Adrenal gland (tissue), 9 donors: ENCODE measurements at regions not wholly inside any gene's neighbourhood (a gene's known extent, or its start where the extent isn't known, plus 50 kb on each side); places are given as distances from the start of the nearest gene placed in this dataset.

Source experiments
- DNase-seq, 7 donors: peaks; one replicate each; pipeline ENCODE4 v3.0.0-alpha.2; 2019 to 2020
- H3K27ac ChIP-seq, 5 donors: fragments of 200-600 bp; sonication (generic) in 4 of 5; 1 replicate in 3 of 5; 2 replicates in 2 of 5; pipeline versions ENCODE4 v1.5.1 to v1.8.0; 2016 to 2020; ENCODE audit warnings: mild to moderate bottlenecking in 1 of 5
- H3K27me3 ChIP-seq: fragments of 200-600 bp; 2 replicates; pipeline ENCODE4 v1.8.0; 2021
- H3K36me3 ChIP-seq, 2 donors: fragments of 200-600 bp; replicated peaks in 1 of 2; 1 replicate in 1 of 2; 2 replicates in 1 of 2; pipeline versions ENCODE4 v1.5.1 to v1.8.0; 2018 to 2022
- H3K4me1 ChIP-seq, 2 donors: fragments of 200-600 bp; replicated peaks in 1 of 2; 1 replicate in 1 of 2; 2 replicates in 1 of 2; pipeline versions ENCODE4 v1.5.1 to v1.8.0; 2018 to 2021
- H3K4me3 ChIP-seq, 4 donors: fragments of 200-600 bp; sonication (generic) in 3 of 4; one replicate each; pipeline ENCODE4 v1.5.1; 2016 to 2018
- H3K9me3 ChIP-seq, 3 donors: fragments of 200-600 bp; sonication (generic) in 1 of 3; replicated peaks in 1 of 3; 1 replicate in 2 of 3; 2 replicates in 1 of 3; pipeline versions ENCODE4 v1.5.1 to v1.8.0; 2016 to 2021
- CTCF ChIP-seq, 6 experiments: fragments of 450-650 bp in 4 of 6; fragments of 200-600 bp in 2 of 6; sonication (generic) in 1 of 6; IDR thresholded peaks; 1 replicate in 5 of 6; 2 replicates in 1 of 6; pipeline versions ENCODE4 v1.5.1 to v1.8.0; 2016 to 2021; ENCODE audit warnings: antibody characterized with exemption in 6 of 6, mild to moderate bottlenecking in 2 of 6, moderate library complexity in 1 of 6
- POLR2A ChIP-seq, 2 donors: fragments of 450-650 bp; IDR thresholded peaks; one replicate each; pipeline ENCODE4 v1.6.1; 2017; ENCODE audit warnings: antibody characterized with exemption in 2 of 2, mild to moderate bottlenecking in 2 of 2, moderate library complexity in 1 of 2
- WGBS, 4 donors: extraction: QIAGEN DNeasy Blood & Tissue Kit in 2 of 4; methylation state at CpG; one replicate each; pipeline versions ENCODE4 v1.1.5 to v1.1.7; 2013 to 2017; 5-methylcytosine and 5-hydroxymethylcytosine counted together
- intact Hi-C, 2 donors: fragments of 100-400 bp; cut with DNase I; formaldehyde crosslinking; loops; one replicate each; pipeline versions ENCODE4 v1.14.1 to v1.15.0; 2022 to 2023
- donor health status: healthy with polysubstance abuse.
- donor health status: Bipolar disorder and iron deficiency.
- donor health status: DM: yes; HTN: yes; CAD: no.
- donor health status: DM: no; HTN: no; CAD: no.
- donor health status: DM: no; HTN: no; CAD: no.

GRCh38 chr7:24075426-24075810 is 208.6 kb upstream of the NPY start:
- WGBS, 4 donors: 7 to 53% (median 25%) methylated on average over 1 of the region's 1 CpG
- no peak for DNase-seq
- Histone ChIP-seq H3K4me3 (no peak overlapping the region), H3K4me1 (no peaks in the 10 kb centered on the region), H3K27ac (no peak overlapping the region), H3K27me3 (no peaks in the 10 kb centered on the region), H3K9me3 (no peaks in the 10 kb centered on the region), H3K36me3 (no peaks in the 10 kb centered on the region)
- intact Hi-C loops: no loop called here
- no peak for TF ChIP-seq POLR2A (IDR thresholded peaks at IDR 0.05)
- no peak for TF ChIP-seq CTCF (IDR thresholded peaks at IDR 0.05)

DNA sequence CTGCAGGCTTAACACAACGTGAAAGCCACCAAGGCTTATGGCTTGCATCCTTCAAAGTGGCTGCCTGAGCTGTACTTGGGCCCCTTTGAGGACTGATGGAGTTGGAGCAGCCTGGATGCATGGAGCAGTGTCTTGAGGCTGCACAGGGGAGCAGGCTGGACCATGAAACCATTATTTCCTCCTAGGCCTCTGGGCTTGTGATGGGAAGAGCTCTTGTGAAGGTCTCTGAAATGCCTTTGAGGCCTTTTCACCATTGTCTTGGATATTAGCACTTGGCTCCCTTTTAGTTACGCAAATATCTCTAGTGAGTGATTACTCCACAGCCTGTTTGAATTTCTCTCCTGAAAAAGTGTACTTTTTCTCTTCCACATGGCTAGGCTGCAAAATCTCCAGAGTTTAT is 201.2 kb upstream of the NPY start:
- 68 to 100% (median 77%) methylated on average over 1 to 2 of the region's 2 CpGs for WGBS, 4 donors
- Histone ChIP-seq H3K4me3 (no peak overlapping the region), H3K27ac (no peak overlapping the region), H3K9me3 (no peaks in the 10 kb centered on the region), H3K27me3 (no peaks in the 10 kb centered on the region), H3K4me1 (no peaks in the 10 kb centered on the region), H3K36me3 (no peaks in the 10 kb centered on the region)
- intact Hi-C loops: no loop called here
- no peak for TF ChIP-seq POLR2A (IDR thresholded peaks at IDR 0.05)
- no peak for TF ChIP-seq CTCF (IDR thresholded peaks at IDR 0.05)
- DNase-seq: no peak

GRCh38 chr7:24102988-24103387 is 181.0 kb upstream of the NPY start:
- no peak overlapping the region for H3K4me3 ChIP-seq
- no peak for DNase-seq
- intact Hi-C loops: no loop called here
- no peaks in the 10 kb centered on the region for H3K4me1 ChIP-seq
- no peaks in the 10 kb centered on the region for H3K36me3 ChIP-seq
- no peak for TF ChIP-seq CTCF (IDR thresholded peaks at IDR 0.05)
- no peak for TF ChIP-seq POLR2A (IDR thresholded peaks at IDR 0.05)
- no peak overlapping the region for H3K27ac ChIP-seq
- H3K27me3 ChIP-seq: no peaks in the 10 kb centered on the region
- H3K9me3 ChIP-seq: peaks cover 0 to 10% (median 0%) of the 10 kb centered on the region in 3 donors

DNA sequence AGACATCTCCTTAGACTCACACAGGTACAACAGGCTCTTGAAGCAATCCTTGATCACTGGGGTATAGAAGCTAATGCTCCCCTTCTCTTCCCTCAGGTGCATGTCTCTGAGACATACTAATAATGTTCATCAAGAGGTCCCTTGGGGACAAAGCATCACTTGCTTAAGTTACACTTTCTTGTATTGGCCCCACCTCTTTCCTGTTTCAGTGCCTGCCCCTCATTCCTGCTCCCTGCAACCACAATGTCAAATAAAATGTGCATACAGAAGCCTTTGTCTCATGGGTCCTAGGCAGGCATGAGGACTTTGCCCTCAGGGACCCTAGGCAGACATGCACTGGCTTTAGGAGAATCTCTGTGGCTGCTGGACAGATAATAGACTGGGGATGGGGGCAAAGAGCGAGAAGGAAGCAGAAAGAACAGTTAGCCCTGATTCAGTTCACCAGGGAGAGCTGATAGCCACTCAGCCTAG is 175.0 kb upstream of the NPY start:
- 41 to 69% (median 61%) methylated on average over 1 of the region's 1 CpG for WGBS, 4 donors

More for the DNA sequence above, 175.0 kb upstream of the NPY start:
- intact Hi-C loops: no loop called here
- no peak overlapping the region for H3K27ac ChIP-seq
- H3K27me3 ChIP-seq: no peaks in the 10 kb centered on the region
- H3K9me3 ChIP-seq: no peaks in the 10 kb centered on the region
- no peak for DNase-seq
- H3K4me3 ChIP-seq: no peak overlapping the region
- TF ChIP-seq CTCF (IDR thresholded peaks at IDR 0.05) (no peak), POLR2A (IDR thresholded peaks at IDR 0.05) (no peak)
- H3K36me3 ChIP-seq: no peaks in the 10 kb centered on the region
- no peaks in the 10 kb centered on the region for H3K4me1 ChIP-seq
